ENCODE measurements at regions not wholly inside any gene's neighbourhood (a gene's known extent, or its start where the extent isn't known, plus 50 kb on each side); places are given as distances from the start of the nearest gene placed in this dataset.

- DNase-seq (ENCODE audit: low spot score in 2 of 2, unreplicated experiment in 2 of 2), result no peak
- Mint-ChIP-seq H3K27ac (no peak overlapping the region), H3K9me3 (peaks cover 13% of the 10 kb centered on the region), H3K4me3 (no peak overlapping the region), H3K27me3 (ENCODE audit: low read depth) (peaks cover 10% of the 10 kb centered on the region), H3K4me1 (no peaks in the 10 kb centered on the region), H3K36me3 (no peaks in the 10 kb centered on the region)
- no peak for TF ChIP-seq CTCF (IDR thresholded peaks at IDR 0.05; ENCODE audit: unreplicated experiment)
These were observed 595.9 kb downstream of the KCNJ3 start for GRCh38 chr2:155294358-155294757.

GRCh38 chr2:155281907-155282306 is 583.4 kb downstream of the KCNJ3 start:
- H3K9me3 Mint-ChIP-seq, result no peaks in the 10 kb centered on the region
- H3K4me1 Mint-ChIP-seq, result no peaks in the 10 kb centered on the region
- H3K27me3 Mint-ChIP-seq (ENCODE audit: low read depth), result peaks cover 4% of the 10 kb centered on the region
- DNase-seq (ENCODE audit: low spot score in 2 of 2, unreplicated experiment in 2 of 2), result no peak
- no peak overlapping the region for H3K4me3 Mint-ChIP-seq
- H3K36me3 Mint-ChIP-seq, result no peaks in the 10 kb centered on the region
- no peak for TF ChIP-seq CTCF (IDR thresholded peaks at IDR 0.05; ENCODE audit: unreplicated experiment)
- no peak overlapping the region for H3K27ac Mint-ChIP-seq

- H3K9me3 Mint-ChIP-seq, result peaks cover 11% of the 10 kb centered on the region
- no peak overlapping the region for H3K27ac Mint-ChIP-seq
- no peak for TF ChIP-seq CTCF (IDR thresholded peaks at IDR 0.05; ENCODE audit: unreplicated experiment)
- DNase-seq (ENCODE audit: low spot score in 2 of 2, unreplicated experiment in 2 of 2), result no peak
- no peaks in the 10 kb centered on the region for H3K36me3 Mint-ChIP-seq
- peaks cover 11% of the 10 kb centered on the region for H3K27me3 Mint-ChIP-seq (ENCODE audit: low read depth)
- no peaks in the 10 kb centered on the region for H3K4me1 Mint-ChIP-seq
- no peak overlapping the region for H3K4me3 Mint-ChIP-seq
These were observed 574.8 kb downstream of the KCNJ3 start for GRCh38 chr2:155273323-155273722.

GRCh38 chr2:155266583-155266982 is 568.1 kb downstream of the KCNJ3 start:
- Mint-ChIP-seq H3K27ac (no peak overlapping the region), H3K4me1 (no peaks in the 10 kb centered on the region), H3K36me3 (no peaks in the 10 kb centered on the region), H3K4me3 (no peak overlapping the region), H3K9me3 (peaks cover 10% of the 10 kb centered on the region), H3K27me3 (ENCODE audit: low read depth) (peaks cover 4% of the 10 kb centered on the region)
- no peak for TF ChIP-seq CTCF (IDR thresholded peaks at IDR 0.05; ENCODE audit: unreplicated experiment)
- no peak for DNase-seq (ENCODE audit: low spot score in 2 of 2, unreplicated experiment in 2 of 2)

GRCh38 chr2:155266109-155266508 is 567.6 kb downstream of the KCNJ3 start:
- Mint-ChIP-seq H3K36me3 (no peaks in the 10 kb centered on the region), H3K9me3 (peaks cover 10% of the 10 kb centered on the region), H3K4me1 (no peaks in the 10 kb centered on the region), H3K4me3 (no peak overlapping the region), H3K27me3 (ENCODE audit: low read depth) (peaks cover 4% of the 10 kb centered on the region), H3K27ac (no peak overlapping the region)
- TF ChIP-seq CTCF (IDR thresholded peaks at IDR 0.05; ENCODE audit: unreplicated experiment), result no peak
- no peak for DNase-seq (ENCODE audit: low spot score in 2 of 2, unreplicated experiment in 2 of 2)

GRCh38 chr2:155256803-155257202 is 558.3 kb downstream of the KCNJ3 start:
- no peak for TF ChIP-seq CTCF (IDR thresholded peaks at IDR 0.05; ENCODE audit: unreplicated experiment)
- H3K27me3 Mint-ChIP-seq (ENCODE audit: low read depth), result no peaks in the 10 kb centered on the region
- no peak overlapping the region for H3K27ac Mint-ChIP-seq
- no peaks in the 10 kb centered on the region for H3K4me1 Mint-ChIP-seq
- H3K9me3 Mint-ChIP-seq, result peaks cover 5% of the 10 kb centered on the region
- DNase-seq (ENCODE audit: low spot score in 2 of 2, unreplicated experiment in 2 of 2), result no peak
- no peaks in the 10 kb centered on the region for H3K36me3 Mint-ChIP-seq
- no peak overlapping the region for H3K4me3 Mint-ChIP-seq

Data from mesothelial cell of epicardium (in vitro differentiated cells).